ENCODE measurements at regions not wholly inside any gene's neighbourhood (a gene's known extent, or its start where the extent isn't known, plus 50 kb on each side); places are given as distances from the start of the nearest gene placed in this dataset.

DNA sequence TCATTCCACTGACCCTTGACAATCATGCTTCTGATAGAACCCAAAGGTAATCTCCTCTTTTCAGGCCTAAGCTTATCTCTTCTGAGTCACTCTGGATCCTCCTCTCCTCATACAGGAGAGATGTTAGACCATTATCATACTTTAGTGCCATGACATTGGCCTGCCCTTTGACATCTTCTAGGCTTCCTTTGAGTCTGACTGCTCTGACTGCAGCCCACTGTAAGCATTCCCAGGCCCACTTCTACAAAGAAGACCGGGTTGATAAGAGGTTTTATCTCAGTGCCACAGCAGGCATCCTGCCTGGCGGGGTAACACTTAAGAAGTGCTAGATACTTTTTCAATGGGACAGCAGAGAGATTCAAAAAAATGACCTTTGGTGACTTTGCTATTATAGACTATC, 438.0 kb downstream of the KCNA4 start:
- ChIA-PET CTCF (no interaction called here), POLR2A (no interaction called here)
- no peaks in the 10 kb centered on the region for H3K4me1 ChIP-seq

DNA sequence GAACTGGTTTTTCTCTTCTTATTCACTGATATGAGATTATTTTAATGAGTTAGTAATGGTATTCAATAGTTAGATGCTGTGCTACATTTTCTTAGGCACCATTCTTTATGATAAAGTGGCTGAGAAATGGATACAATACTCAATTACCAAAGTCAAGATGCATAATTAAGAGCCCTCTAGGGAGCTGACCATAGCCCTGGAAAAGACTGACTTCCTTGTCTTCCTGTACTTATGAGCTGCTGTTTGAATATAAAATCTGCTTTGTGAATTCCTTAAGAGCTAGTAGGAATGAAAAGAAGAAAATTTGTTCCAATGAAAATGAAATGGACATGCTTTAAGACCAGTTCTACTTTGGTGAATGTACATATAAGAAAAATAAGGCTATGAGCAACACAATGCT, 452.3 kb downstream of the KCNA4 start:
- no peaks in the 10 kb centered on the region for H3K27me3 ChIP-seq (replicated peaks; ENCODE audit: control insufficient read depth, insufficient read depth, low read length)
- Mint-ChIP-seq H3K36me3 (ENCODE audit: insufficient read depth, unreplicated experiment) (no peaks in the 10 kb centered on the region), H3K4me3 (ENCODE audit: unreplicated experiment) (no peak overlapping the region), H3K9me3 (ENCODE audit: unreplicated experiment) (no peaks in the 10 kb centered on the region), H3K27me3 (ENCODE audit: insufficient read depth, unreplicated experiment) (peaks cover 3% of the 10 kb centered on the region), H3K4me1 (ENCODE audit: low read depth, unreplicated experiment) (no peaks in the 10 kb centered on the region), H3K27ac (ENCODE audit: unreplicated experiment) (no peak overlapping the region)
- H3K36me3 ChIP-seq (ENCODE audit: control insufficient read depth, insufficient read depth, low read length), result no peaks in the 10 kb centered on the region
- intact Hi-C loops (cut with micrococcal nuclease; ENCODE audit: unreplicated experiment), result no loop called here
- H3K9me3 ChIP-seq, result no peaks in the 10 kb centered on the region
- CTCF ChIA-PET, result no interaction called here
- TF ChIP-seq, protein P1, sequence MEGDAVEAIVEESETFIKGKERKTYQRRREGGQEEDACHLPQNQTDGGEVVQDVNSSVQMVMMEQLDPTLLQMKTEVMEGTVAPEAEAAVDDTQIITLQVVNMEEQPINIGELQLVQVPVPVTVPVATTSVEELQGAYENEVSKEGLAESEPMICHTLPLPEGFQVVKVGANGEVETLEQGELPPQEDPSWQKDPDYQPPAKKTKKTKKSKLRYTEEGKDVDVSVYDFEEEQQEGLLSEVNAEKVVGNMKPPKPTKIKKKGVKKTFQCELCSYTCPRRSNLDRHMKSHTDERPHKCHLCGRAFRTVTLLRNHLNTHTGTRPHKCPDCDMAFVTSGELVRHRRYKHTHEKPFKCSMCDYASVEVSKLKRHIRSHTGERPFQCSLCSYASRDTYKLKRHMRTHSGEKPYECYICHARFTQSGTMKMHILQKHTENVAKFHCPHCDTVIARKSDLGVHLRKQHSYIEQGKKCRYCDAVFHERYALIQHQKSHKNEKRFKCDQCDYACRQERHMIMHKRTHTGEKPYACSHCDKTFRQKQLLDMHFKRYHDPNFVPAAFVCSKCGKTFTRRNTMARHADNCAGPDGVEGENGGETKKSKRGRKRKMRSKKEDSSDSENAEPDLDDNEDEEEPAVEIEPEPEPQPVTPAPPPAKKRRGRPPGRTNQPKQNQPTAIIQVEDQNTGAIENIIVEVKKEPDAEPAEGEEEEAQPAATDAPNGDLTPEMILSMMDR (IDR thresholded peaks at IDR 0.05; ENCODE audit: insufficient read depth in 1 of 2, low read depth in 1 of 2, low read length in 1 of 2, severe bottlenecking in 1 of 2, unreplicated experiment in 1 of 2), result no peak
- POLR2A ChIA-PET, result no interaction called here
- BruUV-seq (replicated peaks), result no TSS peak
- DNase-seq, result no peak
- no peak overlapping the region for H3K4me3 ChIP-seq (ENCODE audit: low read depth, low read length)
- H3K4me1 ChIP-seq, result no peaks in the 10 kb centered on the region

More for the DNA sequence above, 438.0 kb downstream of the KCNA4 start:
- no peak overlapping the region for H3K4me3 Mint-ChIP-seq (ENCODE audit: unreplicated experiment)
- no peaks in the 10 kb centered on the region for H3K9me3 Mint-ChIP-seq (ENCODE audit: unreplicated experiment)
- H3K27me3 Mint-ChIP-seq (ENCODE audit: insufficient read depth, unreplicated experiment), result no peaks in the 10 kb centered on the region
- 0 out of 2 replicates have a peak, but pooled peaks cover 2% of the 10 kb centered on the region for H3K9me3 ChIP-seq
- intact Hi-C loops (cut with micrococcal nuclease; ENCODE audit: unreplicated experiment), result no loop called here
- TF ChIP-seq, protein P1 (IDR thresholded peaks at IDR 0.05; ENCODE audit: insufficient read depth in 1 of 2, low read depth in 1 of 2, low read length in 1 of 2, severe bottlenecking in 1 of 2, unreplicated experiment in 1 of 2), result no peak
- H3K36me3 ChIP-seq (ENCODE audit: control insufficient read depth, insufficient read depth, low read length), result no peaks in the 10 kb centered on the region
- H3K4me1 Mint-ChIP-seq (ENCODE audit: low read depth, unreplicated experiment), result no peaks in the 10 kb centered on the region
- DNase-seq, result no peak
- no peaks in the 10 kb centered on the region for H3K36me3 Mint-ChIP-seq (ENCODE audit: insufficient read depth, unreplicated experiment)
- no peak overlapping the region for H3K27ac Mint-ChIP-seq (ENCODE audit: unreplicated experiment)
- H3K27me3 ChIP-seq (replicated peaks; ENCODE audit: control insufficient read depth, insufficient read depth, low read length), result no peaks in the 10 kb centered on the region
- H3K4me3 ChIP-seq (ENCODE audit: low read depth, low read length), result no peak overlapping the region
- no TSS peak for BruUV-seq (replicated peaks)

DNA sequence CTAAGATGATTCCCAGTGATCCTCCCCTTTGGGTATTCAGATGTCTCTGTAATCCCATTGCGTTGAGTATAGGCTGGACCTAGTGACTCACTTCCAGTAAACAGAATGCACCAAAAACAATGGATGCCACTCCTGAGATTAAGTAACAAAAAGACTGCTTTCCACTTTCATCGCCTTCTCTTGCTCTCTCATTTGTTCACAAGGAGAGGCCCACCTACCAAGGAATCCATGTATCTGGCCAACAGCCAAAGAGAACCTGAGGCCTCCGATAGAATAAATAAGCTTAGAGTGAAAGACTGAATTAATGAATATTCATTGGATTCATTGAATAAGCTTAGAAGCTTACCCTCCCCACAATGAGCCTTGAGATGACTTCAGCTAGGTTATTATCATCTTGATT, 454.6 kb downstream of the KCNA4 start:
- H3K27me3 Mint-ChIP-seq (ENCODE audit: insufficient read depth, unreplicated experiment), result peaks cover 3% of the 10 kb centered on the region
- POLR2A ChIA-PET, result no interaction called here
- H3K4me3 Mint-ChIP-seq (ENCODE audit: unreplicated experiment), result no peak overlapping the region
- H3K27ac Mint-ChIP-seq (ENCODE audit: unreplicated experiment), result no peak overlapping the region
- TF ChIP-seq, protein P1 (IDR thresholded peaks at IDR 0.05; ENCODE audit: insufficient read depth in 1 of 2, low read depth in 1 of 2, low read length in 1 of 2, severe bottlenecking in 1 of 2, unreplicated experiment in 1 of 2), result no peak
- DNase-seq, result no peak
- intact Hi-C loops (cut with micrococcal nuclease; ENCODE audit: unreplicated experiment), result no loop called here
- CTCF ChIA-PET, result no interaction called here
- Histone ChIP-seq H3K4me3 (ENCODE audit: low read depth, low read length) (no peak overlapping the region), H3K27me3 (replicated peaks; ENCODE audit: control insufficient read depth, insufficient read depth, low read length) (no peaks in the 10 kb centered on the region), H3K9me3 (no peaks in the 10 kb centered on the region), H3K4me1 (no peaks in the 10 kb centered on the region), H3K36me3 (ENCODE audit: control insufficient read depth, insufficient read depth, low read length) (no peaks in the 10 kb centered on the region)
- no peaks in the 10 kb centered on the region for H3K4me1 Mint-ChIP-seq (ENCODE audit: low read depth, unreplicated experiment)
- H3K36me3 Mint-ChIP-seq (ENCODE audit: insufficient read depth, unreplicated experiment), result no peaks in the 10 kb centered on the region
- BruUV-seq (replicated peaks), result no TSS peak
- no peaks in the 10 kb centered on the region for H3K9me3 Mint-ChIP-seq (ENCODE audit: unreplicated experiment)

Measured in Caco-2 (cell line).